GM18508 (cell line): ENCODE measurements at regions not wholly inside any gene's neighbourhood (a gene's known extent, or its start where the extent isn't known, plus 50 kb on each side); places are given as distances from the start of the nearest gene placed in this dataset.

Experiments used
- ATAC-seq: cut with Tn5 transposase; IDR thresholded peaks from one replicate; pipeline ENCODE4 v1.9.1; 2021; ENCODE audit warnings: moderate number of reproducible peaks; ENCODE audit not compliant: insufficient read depth, unreplicated experiment

GRCh38 chr5:145511351-145511750 lies 323.8 kb downstream of the PRELID2 start:
- ATAC-seq, result no peak

DNA sequence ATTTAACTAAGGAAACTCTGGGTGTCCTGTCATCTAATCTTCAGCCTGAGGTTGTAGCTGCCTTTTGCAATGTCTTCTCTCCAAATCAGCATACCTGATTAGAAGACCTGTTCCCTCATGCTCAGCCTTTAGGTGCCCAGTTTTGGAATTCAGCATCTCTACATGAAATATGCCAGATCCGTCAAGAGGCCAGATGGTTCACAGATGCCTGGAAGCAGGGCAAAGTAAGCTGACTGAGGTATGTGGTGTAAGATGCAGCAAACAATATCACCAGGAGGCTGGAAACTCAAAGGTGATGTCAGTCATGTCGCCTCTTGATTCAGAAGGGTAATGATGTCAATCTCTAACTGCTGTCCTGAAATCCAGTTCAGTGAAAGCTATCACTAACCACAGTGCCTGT lies 324.4 kb downstream of the PRELID2 start:
- no peak for ATAC-seq

DNA sequence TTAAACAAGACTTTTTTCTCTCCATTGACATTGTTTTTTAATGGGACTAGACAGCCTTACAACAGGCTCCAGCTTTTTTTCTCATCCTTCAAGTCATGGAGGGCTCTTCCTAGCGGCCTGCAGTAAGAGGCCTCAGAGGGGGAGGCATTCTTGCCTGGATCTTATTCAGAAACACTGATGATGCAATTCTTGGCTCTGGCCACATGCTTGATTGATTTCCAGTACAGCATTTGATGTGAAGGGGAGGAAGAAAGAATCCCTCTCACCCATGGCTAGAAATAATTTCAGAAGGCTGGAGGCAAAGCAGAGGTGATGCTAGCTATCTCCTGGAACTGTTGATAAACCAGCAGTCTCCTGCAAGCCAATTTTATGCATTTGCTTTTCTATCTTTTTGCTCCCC lies 324.8 kb downstream of the PRELID2 start:
- ATAC-seq, result no peak

- ATAC-seq, result no peak
Measured at GRCh38 chr5:145509336-145510136, 325.6 kb downstream of the PRELID2 start.

DNA sequence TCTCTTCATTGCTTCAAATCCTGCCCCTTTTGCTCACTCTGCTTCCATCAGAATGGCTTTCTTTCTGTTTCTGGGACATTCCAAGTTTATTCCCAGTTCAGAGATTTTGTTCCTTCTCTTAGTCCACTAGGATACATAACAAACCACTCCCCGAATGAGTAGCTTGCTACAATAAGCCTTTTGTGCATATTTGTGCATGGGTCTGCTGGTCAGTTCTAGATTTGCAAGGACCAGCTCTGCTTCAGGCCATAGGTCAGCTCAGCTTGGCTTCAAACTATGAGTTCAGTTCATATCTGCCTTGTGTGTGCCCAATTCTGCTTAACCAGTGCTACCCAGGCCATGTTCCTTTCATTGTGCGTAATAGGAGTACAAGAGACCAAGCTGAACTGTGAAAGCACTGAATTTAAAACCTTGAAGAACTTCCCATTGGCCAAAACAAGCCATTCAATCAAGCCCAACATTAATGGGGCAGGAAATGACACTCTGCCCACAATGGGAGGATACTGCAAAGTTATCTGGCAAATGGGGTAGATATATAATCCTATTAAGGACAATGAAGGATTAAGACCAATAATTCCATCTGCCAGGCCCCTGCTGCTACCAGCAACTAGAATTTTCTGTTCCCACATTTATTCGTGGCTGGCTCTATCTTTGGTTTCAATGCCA lies 328.8 kb downstream of the PRELID2 start:
- no peak for ATAC-seq

DNA sequence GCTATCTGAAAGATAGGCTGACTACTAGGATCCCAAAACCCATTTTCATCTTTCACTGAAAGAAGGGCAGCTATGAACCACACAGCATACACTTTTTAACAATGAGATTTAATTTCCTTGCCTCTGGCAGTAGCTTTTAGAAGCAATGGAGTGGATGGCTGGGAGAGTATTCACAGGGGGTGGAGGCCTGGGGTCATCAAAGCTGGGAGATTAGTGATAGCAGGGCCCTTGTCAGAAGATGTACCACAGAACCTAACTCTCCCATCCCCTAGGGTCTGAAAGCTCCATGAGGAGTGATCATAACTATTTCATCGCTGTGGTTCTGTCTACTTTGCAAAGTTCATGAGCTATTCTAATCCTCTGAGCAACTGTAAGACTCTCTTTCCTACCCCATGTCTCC lies 332.2 kb downstream of the PRELID2 start:
- ATAC-seq, result no peak

- no peak for ATAC-seq
Measured at GRCh38 chr5:145500710-145501109, 334.4 kb downstream of the PRELID2 start.

GRCh38 chr5:145499483-145499882 lies 335.7 kb downstream of the PRELID2 start:
- no peak for ATAC-seq

DNA sequence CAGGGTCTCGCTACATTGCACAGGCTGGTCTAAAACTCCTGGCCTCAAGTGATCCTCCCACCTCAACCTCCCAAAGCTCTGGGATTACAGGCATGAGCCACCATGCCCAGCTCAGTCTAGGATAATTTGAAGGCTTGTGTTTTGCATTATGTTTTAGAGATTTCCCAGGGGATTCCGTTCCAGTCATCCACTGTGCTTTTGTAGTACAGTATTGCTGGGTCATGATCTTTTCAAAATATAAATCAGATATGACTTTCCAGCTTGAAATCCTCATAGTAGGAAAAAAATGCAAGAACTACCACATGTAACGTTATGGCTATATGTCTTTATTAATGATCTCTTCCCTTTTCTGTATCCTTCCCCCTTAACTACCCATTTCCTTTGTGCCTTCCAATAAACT lies 338.1 kb downstream of the PRELID2 start:
- ATAC-seq, result no peak

DNA sequence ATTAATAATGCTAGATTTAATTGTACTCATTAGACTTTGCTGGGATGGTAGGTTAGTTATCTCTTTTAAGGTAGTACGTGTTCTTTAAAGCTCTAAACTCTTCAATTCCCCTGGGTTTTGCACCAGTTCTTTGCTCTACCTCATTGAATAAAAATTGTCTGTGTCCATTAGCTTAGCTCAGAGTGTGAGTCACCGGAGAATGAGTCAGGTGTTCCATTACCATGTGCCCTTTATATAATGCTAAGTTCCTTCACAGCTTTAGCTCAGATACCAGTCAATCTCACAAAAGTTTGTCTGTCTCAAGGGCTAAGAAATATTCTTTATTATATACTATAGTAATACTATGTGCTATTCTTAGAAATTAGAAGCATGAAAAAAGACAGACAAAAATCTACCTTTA lies 339.4 kb downstream of the PRELID2 start:
- no peak for ATAC-seq

DNA sequence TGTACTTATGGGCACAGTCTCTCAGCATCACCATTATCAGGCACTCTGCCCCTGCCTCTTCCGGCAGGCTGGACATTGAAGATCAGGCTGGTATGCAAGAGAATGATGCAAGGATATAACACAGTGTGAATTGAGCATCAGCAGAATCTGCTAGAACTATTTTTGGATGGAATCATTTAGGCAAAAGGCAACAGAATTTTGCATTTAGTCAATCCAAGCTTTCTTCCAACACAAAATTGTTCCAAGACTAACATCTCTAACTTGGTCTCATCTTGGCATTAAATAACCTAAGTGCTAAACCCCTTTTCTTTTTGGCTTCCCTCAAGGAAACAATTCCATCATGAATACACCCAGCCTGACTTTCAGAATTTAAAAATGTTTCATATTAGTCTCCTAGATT lies 339.9 kb downstream of the PRELID2 start:
- no peak for ATAC-seq

DNA sequence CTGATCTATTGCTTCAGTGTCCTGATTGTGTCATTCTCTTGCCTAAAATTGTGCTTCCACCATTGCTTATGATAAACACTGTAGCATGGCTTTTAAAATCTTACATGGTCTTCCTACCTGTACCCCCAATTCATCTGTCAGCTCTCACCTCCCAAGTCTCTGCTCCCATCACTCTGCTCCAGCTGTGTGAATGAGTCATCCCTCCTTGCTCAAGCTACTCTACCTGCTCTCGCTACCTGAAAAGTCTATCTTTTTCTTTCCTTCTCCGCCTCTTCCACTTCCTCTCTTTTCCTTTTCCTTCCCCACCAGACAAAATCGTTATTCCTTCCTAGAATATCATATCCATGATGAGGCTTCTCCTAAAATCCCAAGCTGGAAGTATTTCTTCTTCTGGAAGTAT lies 341.7 kb downstream of the PRELID2 start:
- ATAC-seq, result no peak

DNA sequence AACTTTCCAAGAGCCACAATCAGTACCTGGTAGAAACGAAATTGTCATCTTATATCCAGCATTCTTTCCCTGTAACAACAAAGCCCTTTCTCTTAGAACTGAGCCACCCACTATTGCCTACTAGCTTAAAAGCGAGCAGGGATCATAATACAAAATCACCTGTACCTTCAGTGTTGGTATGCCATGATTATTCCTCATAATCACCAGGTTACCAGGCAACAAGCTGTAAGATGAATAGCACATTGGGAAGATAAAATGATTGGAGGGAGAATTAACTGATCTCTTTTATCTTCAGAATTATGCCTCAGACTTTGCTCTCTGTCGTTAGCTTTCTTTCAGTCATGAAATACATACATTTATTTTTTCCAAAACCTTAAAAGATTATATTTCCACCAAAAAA lies 345.6 kb downstream of the PRELID2 start:
- no peak for ATAC-seq

DNA sequence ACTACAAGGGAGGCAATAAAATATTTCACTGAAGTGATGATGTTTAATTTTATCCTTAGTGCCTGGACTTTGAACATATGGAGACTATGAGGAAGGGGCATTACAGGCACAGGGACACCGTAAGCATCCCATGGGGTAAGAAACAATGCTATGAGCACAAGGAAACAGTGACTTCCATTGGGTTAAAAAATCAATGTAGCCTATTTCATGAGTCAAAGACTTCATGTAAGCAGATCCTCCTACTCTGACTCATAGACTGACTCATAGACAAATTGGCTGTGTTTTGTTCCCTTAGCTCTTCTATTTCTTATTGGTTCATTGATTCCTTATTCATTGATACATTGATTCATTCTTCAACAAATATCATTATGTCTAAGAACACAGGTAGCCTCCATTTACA lies 351.0 kb downstream of the PRELID2 start:
- ATAC-seq, result no peak

DNA sequence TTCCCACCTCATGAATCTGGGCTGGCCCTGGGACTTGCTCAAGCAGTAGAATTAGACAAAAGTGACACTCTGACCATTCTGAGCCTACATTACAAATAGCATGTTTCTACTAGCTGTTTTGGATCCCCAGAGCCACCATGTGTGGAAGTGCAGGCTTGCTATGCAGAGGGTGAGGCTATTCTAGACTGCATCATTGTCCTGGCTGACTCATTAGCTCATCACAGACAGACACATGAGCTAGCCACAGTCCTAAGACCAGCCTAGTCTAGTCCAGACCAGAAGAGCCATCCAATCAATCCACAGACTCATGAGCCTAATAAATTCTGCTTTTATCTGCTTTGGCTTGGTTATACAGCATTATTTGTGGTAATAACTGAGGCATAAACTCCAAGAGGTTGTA lies 351.9 kb downstream of the PRELID2 start:
- ATAC-seq, result no peak

DNA sequence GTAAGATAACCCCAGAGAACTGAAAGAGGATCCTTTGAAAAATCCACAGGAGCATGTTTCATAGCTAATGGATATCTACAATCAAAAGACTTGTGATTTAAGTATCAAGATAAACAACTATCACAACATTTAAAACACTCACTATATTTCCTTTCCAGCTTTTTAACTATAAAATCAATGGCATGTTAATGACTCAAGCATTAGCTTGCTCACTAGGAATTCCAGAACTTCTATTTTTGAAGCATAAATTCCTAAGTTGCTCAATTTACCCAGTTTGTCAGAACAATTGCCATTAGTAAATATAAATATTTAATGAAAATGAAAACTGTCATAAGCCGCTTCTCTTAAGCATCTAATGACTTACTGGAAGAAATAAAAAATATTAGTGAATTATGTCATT lies 355.3 kb downstream of the PRELID2 start:
- no peak for ATAC-seq

DNA sequence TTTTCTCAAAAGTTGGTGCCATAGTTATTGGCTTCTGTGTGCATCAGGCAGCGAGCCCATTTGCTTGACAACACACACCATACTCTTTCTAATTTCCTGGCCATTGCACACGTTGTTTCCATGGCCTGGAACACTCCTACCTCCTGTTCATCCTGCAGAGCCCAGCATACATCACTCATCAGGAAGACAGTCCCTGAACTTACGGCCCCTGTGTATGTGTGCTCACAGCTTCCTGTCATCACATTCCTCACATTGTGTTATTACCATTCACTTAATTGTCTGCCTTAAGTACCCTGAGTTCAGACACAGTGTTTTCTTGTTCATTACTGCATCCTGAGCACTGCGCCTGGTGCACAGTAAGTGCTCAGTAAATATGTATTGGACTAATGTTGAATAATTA lies 355.9 kb downstream of the PRELID2 start:
- no peak for ATAC-seq

- ATAC-seq, result no peak
Measured at GRCh38 chr5:145478651-145479050, 356.5 kb downstream of the PRELID2 start.

GRCh38 chr5:145473042-145473642 lies 362.0 kb downstream of the PRELID2 start:
- no peak for ATAC-seq

GRCh38 chr5:145471831-145472612 lies 363.1 kb downstream of the PRELID2 start:
- ATAC-seq, result no peak

DNA sequence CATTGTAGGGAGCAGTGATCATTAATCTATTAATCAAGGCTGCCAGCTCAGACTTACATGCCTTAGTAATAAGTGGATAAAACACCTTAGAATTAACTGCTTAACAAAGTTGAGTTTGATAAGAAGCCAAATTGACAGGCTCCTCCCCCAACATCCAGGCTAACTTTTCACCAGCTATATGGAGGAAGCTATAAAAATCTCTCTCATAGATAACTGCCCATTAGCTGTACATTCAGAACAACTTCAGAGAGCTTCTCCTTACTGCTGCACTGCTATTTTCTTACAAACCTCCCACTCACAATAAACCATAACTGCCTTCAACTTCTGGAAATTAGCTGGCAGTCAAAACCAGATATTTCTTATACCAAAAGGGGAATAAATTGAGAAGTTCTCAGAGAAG lies 364.1 kb downstream of the PRELID2 start:
- no peak for ATAC-seq
